ENCODE measurements at regions not wholly inside any gene's neighbourhood (a gene's known extent, or its start where the extent isn't known, plus 50 kb on each side); places are given as distances from the start of the nearest gene placed in this dataset.
"Not testable (repeated sequence)": the region's sequence is repeated elsewhere in the genome, so short reads cannot be mapped to it uniquely, and the experiment has no call there.

DNA sequence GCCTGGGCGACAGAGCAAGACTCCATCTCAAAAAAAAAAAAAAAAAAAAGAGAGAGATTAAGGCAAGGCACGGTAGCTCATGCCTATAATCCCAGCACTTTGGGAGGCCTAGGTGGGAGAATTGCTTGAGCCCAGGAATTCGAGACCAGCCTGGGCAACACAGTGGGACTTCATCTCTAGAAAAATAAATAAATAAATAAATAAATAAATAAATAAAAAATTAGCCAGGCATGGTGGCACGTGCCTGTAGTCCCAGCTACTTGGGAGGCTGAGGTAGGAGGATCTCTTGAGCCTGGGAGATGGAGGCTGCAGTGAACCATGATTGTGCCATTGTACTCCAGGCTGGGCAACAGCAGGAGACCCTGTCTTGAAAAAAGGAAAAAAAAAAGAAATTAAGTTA is 108.7 kb upstream of the GOLGA8J start:
- not testable (repeated sequence) for H3K27ac Mint-ChIP-seq (ENCODE audit: low read depth); ATAC-seq (replicated peaks; ENCODE audit: extremely low read depth, poor library complexity, severe bottlenecking); H3K4me3 Mint-ChIP-seq; H3K9me3 Mint-ChIP-seq; H3K36me3 Mint-ChIP-seq (ENCODE audit: insufficient read depth); H3K4me1 Mint-ChIP-seq; DNase-seq (ENCODE audit: low spot score in 2 of 2)
- peaks cover 60% of the 10 kb centered on the region for H3K27me3 Mint-ChIP-seq

- Mint-ChIP-seq H3K27me3 (peaks cover 58% of the 10 kb centered on the region), H3K27ac (ENCODE audit: low read depth) (no peak overlapping the region), H3K4me3 (no peak overlapping the region), H3K4me1 (no peaks in the 10 kb centered on the region), H3K36me3 (ENCODE audit: insufficient read depth) (no peaks in the 10 kb centered on the region), H3K9me3 (peaks cover 4% of the 10 kb centered on the region)
- DNase-seq (ENCODE audit: low spot score in 2 of 2) (no peak), ATAC-seq (replicated peaks; ENCODE audit: extremely low read depth, poor library complexity, severe bottlenecking) (no peak)
Observed at GRCh38 chr15:29972051-29972450, 110.7 kb upstream of the GOLGA8J start.

- Mint-ChIP-seq H3K9me3 (no peaks in the 10 kb centered on the region), H3K27ac (ENCODE audit: low read depth) (no peak overlapping the region), H3K36me3 (ENCODE audit: insufficient read depth) (no peaks in the 10 kb centered on the region), H3K4me1 (no peaks in the 10 kb centered on the region), H3K27me3 (peaks cover 59% of the 10 kb centered on the region), H3K4me3 (no peak overlapping the region)
- no peak for ATAC-seq (replicated peaks; ENCODE audit: extremely low read depth, poor library complexity, severe bottlenecking)
- no peak for DNase-seq (ENCODE audit: low spot score in 2 of 2)
Observed at GRCh38 chr15:29970402-29970695, 112.4 kb upstream of the GOLGA8J start.

GRCh38 chr15:29969562-29970401 is 113.0 kb upstream of the GOLGA8J start:
- no peaks in the 10 kb centered on the region for H3K9me3 Mint-ChIP-seq
- ATAC-seq (replicated peaks; ENCODE audit: extremely low read depth, poor library complexity, severe bottlenecking) (no peak), DNase-seq (ENCODE audit: low spot score in 2 of 2) (no peak)
- H3K27me3 Mint-ChIP-seq: peaks cover 59% of the 10 kb centered on the region
- H3K36me3 Mint-ChIP-seq (ENCODE audit: insufficient read depth): no peaks in the 10 kb centered on the region
- H3K4me1 Mint-ChIP-seq: no peaks in the 10 kb centered on the region
- no peak overlapping the region for H3K4me3 Mint-ChIP-seq
- no peak overlapping the region for H3K27ac Mint-ChIP-seq (ENCODE audit: low read depth)

- no peak for DNase-seq (ENCODE audit: low spot score in 2 of 2)
- no peak for ATAC-seq (replicated peaks; ENCODE audit: extremely low read depth, poor library complexity, severe bottlenecking)
- Mint-ChIP-seq H3K27ac (ENCODE audit: low read depth) (no peak overlapping the region), H3K36me3 (ENCODE audit: insufficient read depth) (no peaks in the 10 kb centered on the region), H3K4me3 (no peak overlapping the region), H3K9me3 (no peaks in the 10 kb centered on the region), H3K4me1 (no peaks in the 10 kb centered on the region), H3K27me3 (peaks cover 59% of the 10 kb centered on the region)
Observed at GRCh38 chr15:29968895-29969561, 113.7 kb upstream of the GOLGA8J start.

DNA sequence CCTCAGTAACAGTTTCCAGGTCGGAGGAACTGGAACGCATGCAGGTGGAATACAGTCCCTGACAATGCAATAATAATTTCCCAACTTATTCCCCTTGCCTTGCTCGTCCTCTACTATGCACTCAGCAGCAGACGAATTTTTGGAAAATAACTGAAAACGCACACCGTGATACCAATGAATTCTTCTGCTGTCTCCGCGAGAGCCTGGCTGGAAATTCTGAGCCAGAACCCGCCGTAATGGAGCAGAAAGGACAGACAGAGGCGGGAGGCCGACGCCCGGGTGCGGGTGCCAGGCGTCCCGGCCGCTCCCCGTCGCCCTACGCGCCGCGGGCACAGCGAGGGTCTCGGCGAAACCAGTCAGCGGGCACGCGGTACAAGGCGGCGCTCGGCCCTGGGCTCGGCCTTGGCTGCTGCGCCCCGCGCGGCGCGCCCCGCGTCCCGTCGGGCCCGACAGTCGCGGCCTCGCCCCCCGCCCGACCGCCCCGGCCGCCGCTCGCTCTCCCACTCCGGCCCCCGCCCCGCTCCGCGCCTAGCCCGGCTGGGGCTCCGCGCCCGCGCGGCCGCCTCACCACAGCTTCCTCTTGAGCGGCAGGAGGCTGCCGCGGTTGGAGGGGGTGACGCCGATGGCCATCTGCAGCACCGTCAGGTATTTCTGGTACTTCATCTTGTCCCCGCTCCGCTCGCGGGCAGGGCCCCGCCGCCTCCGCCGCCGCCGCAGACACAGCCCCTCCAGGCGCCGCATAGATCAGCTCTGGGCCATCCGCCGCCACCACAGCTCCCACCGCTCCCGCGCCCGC is 114.5 kb upstream of the GOLGA8J start:
- Mint-ChIP-seq H3K9me3 (no peaks in the 10 kb centered on the region), H3K27me3 (peaks cover 57% of the 10 kb centered on the region), H3K4me3 (no peak overlapping the region), H3K27ac (ENCODE audit: low read depth) (no peak overlapping the region), H3K4me1 (no peaks in the 10 kb centered on the region), H3K36me3 (ENCODE audit: insufficient read depth) (no peaks in the 10 kb centered on the region)
- ATAC-seq (replicated peaks; ENCODE audit: extremely low read depth, poor library complexity, severe bottlenecking) (no peak), DNase-seq (ENCODE audit: low spot score in 2 of 2) (no peak)

- no peak for DNase-seq (ENCODE audit: low spot score in 2 of 2)
- peaks cover 42% of the 10 kb centered on the region for H3K27me3 Mint-ChIP-seq
- H3K4me1 Mint-ChIP-seq: no peaks in the 10 kb centered on the region
- H3K36me3 Mint-ChIP-seq (ENCODE audit: insufficient read depth): no peaks in the 10 kb centered on the region
- H3K4me3 Mint-ChIP-seq: no peak overlapping the region
- H3K27ac Mint-ChIP-seq (ENCODE audit: low read depth): no peak overlapping the region
- no peaks in the 10 kb centered on the region for H3K9me3 Mint-ChIP-seq
- no peak for ATAC-seq (replicated peaks; ENCODE audit: extremely low read depth, poor library complexity, severe bottlenecking)
Observed at GRCh38 chr15:29962407-29962806, 120.3 kb upstream of the GOLGA8J start.

GRCh38 chr15:29959384-29960137 is 123.2 kb upstream of the GOLGA8J start:
- H3K4me3 Mint-ChIP-seq: no peak overlapping the region
- no peak for DNase-seq (ENCODE audit: low spot score in 2 of 2)
- peaks cover 37% of the 10 kb centered on the region for H3K27me3 Mint-ChIP-seq
- no peaks in the 10 kb centered on the region for H3K36me3 Mint-ChIP-seq (ENCODE audit: insufficient read depth)
- no peaks in the 10 kb centered on the region for H3K9me3 Mint-ChIP-seq
- no peak overlapping the region for H3K27ac Mint-ChIP-seq (ENCODE audit: low read depth)
- ATAC-seq (replicated peaks; ENCODE audit: extremely low read depth, poor library complexity, severe bottlenecking): no peak
- H3K4me1 Mint-ChIP-seq: no peaks in the 10 kb centered on the region

DNA sequence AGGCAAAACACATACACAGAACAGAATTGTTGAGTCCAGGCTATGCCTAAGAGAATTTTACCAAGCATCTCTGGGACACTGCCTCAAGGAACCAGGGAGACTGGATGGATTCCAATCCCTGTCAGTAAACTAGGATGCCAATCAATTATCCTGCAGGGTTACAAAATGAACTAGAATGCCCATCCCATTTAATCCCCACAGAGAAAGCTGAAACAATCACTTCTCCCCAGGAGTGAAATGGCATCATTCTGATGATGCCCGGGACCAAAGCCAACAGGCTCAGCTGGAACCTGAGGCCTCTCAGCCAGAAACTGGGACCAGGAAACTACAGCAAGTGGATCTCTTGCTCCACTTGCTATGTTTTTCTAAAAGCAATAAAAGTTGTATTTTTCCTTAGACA is 130.0 kb upstream of the TJP1 start:
- ATAC-seq (replicated peaks; ENCODE audit: extremely low read depth, poor library complexity, severe bottlenecking): no peak
- Mint-ChIP-seq H3K27ac (ENCODE audit: low read depth) (no peak overlapping the region), H3K36me3 (ENCODE audit: insufficient read depth) (no peaks in the 10 kb centered on the region), H3K4me3 (no peak overlapping the region), H3K27me3 (no peaks in the 10 kb centered on the region), H3K4me1 (no peaks in the 10 kb centered on the region), H3K9me3 (no peaks in the 10 kb centered on the region)
- no peak for DNase-seq (ENCODE audit: low spot score in 2 of 2)

DNA sequence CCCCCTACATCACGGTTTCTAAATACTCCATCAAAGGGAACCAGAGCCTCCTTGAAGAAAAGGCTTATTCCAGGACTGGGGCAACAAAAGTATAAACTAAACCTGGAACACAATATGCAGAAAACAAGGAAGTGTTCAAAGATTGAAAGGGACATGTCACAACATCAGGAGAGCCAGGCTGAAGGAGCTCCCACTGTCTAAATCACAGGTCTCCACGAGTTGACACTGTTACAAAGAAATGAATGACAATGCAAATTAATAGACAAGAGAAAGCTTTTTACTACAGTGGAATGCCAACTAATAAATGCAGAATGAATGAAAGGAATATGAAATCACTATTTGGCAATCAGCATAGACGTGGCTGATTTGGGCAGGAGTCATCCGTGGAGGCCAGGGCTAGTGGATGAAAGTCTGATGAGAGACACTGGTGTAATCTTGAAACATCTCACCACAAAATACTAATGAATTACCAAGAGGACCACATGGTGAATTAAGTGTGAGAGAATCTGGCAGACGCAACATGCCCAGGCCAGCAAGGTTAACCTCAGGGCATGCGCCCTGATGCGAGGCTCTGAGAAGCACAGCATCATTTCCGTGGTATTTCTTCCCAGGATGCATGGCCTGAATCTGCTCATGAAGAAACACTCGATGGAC is 123.8 kb upstream of the TJP1 start:
- no peak for DNase-seq (ENCODE audit: low spot score in 2 of 2)
- Mint-ChIP-seq H3K27ac (ENCODE audit: low read depth) (no peak overlapping the region), H3K36me3 (ENCODE audit: insufficient read depth) (no peaks in the 10 kb centered on the region), H3K4me3 (no peak overlapping the region), H3K9me3 (no peaks in the 10 kb centered on the region), H3K27me3 (peaks cover 9% of the 10 kb centered on the region), H3K4me1 (no peaks in the 10 kb centered on the region)
- ATAC-seq (replicated peaks; ENCODE audit: extremely low read depth, poor library complexity, severe bottlenecking): no peak

GRCh38 chr15:29944925-29945324 is 122.7 kb upstream of the TJP1 start:
- Mint-ChIP-seq H3K27ac (ENCODE audit: low read depth) (no peak overlapping the region), H3K27me3 (peaks cover 12% of the 10 kb centered on the region), H3K4me1 (no peaks in the 10 kb centered on the region), H3K9me3 (no peaks in the 10 kb centered on the region), H3K36me3 (ENCODE audit: insufficient read depth) (no peaks in the 10 kb centered on the region), H3K4me3 (no peak overlapping the region)
- DNase-seq (ENCODE audit: low spot score in 2 of 2): no peak
- ATAC-seq (replicated peaks; ENCODE audit: extremely low read depth, poor library complexity, severe bottlenecking): no peak

GRCh38 chr15:29942548-29942947 is 120.3 kb upstream of the TJP1 start:
- no peaks in the 10 kb centered on the region for H3K36me3 Mint-ChIP-seq (ENCODE audit: insufficient read depth)
- ATAC-seq (replicated peaks; ENCODE audit: extremely low read depth, poor library complexity, severe bottlenecking): no peak

More at GRCh38 chr15:29942548-29942947, 120.3 kb upstream of the TJP1 start:
- Mint-ChIP-seq H3K27me3 (peaks cover 12% of the 10 kb centered on the region), H3K4me3 (no peak overlapping the region), H3K4me1 (no peaks in the 10 kb centered on the region), H3K9me3 (no peaks in the 10 kb centered on the region), H3K27ac (ENCODE audit: low read depth) (no peak overlapping the region)
- DNase-seq (ENCODE audit: low spot score in 2 of 2): no peak

All from central memory CD8-positive, alpha-beta T cell (primary cell).